ENCODE measurements at regions not wholly inside any gene's neighbourhood (a gene's known extent, or its start where the extent isn't known, plus 50 kb on each side); places are given as distances from the start of the nearest gene placed in this dataset.

GRCh38 chrX:137143864-137144263, 110.1 kb upstream of the GPR101 start:
- TF ChIP-seq POLR2A (IDR thresholded peaks at IDR 0.05) (no peak), CTCF (IDR thresholded peaks at IDR 0.05) (no peak)

Data from adrenal gland (tissue), 5 donors.